GF-D8 (cell line): ENCODE measurements at regions not wholly inside any gene's neighbourhood (a gene's known extent, or its start where the extent isn't known, plus 50 kb on each side); places are given as distances from the start of the nearest gene placed in this dataset.

Experiments used
- DNase-seq: peaks from one replicate; lab custom pipeline; 2025; lab: John Stamatoyannopoulos, UW

GRCh38 chr2:2848621-2849333 is 517.7 kb upstream of the MYT1L start:
- DNase-seq, result no peak

DNA sequence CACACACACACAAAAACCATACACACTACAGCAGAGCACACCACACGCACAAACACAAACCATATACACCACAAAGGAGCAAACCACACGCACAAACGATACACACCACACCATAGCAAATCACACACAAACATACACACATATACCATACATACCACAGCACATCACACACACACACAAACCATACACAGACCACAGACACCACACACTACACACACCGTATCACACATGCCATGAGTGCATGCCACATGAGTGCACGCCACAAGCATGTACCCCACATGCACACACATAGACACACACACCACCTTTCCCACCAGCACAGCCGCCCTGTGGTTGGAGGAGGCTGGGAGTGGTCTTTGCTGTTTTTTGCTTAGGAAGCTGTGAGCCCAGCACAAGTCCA is 517.1 kb upstream of the MYT1L start:
- no peak for DNase-seq

DNA sequence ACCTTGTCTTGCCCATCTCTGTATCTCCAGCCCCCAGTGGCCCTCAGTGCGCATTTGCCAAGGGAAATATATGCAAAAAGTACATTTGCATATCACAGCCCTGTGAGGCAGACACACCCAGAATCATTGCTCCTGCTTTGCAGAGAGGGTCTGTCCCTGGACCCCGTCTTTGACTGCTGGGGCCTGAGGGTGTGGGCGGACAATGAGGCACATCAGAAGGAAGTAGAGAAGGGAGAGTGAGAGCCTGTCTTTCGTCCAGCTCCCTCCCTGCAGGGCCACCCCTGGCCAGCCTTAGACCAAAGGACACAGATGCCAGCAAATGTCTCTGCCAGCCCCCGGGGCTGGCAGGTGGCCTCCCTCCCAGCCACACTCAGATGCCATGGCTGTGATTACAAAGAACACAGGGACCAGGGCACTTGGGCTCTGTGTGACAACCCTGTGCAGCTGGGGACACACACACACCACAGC is 516.2 kb upstream of the MYT1L start:
- no peak for DNase-seq

DNA sequence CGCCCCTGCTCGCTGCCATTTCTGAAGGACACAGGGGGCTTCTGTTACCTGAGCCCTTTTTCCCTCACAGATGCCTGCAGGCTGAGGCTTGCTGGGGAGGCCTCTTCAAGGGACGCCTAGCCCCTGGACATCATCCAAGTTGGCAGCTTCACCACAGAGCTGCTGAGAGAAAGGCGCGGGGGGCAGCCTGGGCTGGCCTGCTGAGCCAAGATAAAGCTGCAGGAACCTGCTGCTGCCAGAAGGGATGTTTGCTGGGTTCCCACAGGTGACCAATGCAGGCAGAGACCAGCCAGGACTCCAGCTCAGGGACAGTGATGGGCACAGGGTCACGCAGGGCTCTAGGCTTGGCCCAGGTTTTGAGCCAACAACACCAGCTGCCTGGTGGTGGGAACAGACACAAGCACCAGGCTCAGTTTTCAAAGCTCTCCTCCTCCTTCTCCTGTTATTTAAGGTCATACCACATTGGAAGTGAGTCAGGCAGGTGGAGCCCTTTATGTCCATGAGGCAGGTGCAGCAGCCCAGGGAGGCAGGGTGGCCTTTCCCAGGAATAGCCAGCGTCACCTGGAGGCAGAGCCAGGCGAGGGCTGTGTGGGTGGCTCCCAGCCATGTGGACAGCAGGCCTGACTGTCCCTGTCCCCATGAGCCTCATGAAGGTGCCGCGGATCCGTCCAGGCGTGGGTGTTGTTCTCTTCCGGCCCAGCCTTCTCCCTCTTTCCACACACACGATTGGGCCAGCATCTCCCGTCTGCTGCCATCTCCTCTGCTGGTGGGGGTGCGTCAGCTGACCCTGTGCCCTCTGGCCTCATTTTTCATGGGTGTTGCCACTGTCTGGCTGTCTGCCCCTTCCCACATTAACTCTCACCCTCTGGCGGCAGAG is 515.5 kb upstream of the MYT1L start:
- DNase-seq, result no peak

DNA sequence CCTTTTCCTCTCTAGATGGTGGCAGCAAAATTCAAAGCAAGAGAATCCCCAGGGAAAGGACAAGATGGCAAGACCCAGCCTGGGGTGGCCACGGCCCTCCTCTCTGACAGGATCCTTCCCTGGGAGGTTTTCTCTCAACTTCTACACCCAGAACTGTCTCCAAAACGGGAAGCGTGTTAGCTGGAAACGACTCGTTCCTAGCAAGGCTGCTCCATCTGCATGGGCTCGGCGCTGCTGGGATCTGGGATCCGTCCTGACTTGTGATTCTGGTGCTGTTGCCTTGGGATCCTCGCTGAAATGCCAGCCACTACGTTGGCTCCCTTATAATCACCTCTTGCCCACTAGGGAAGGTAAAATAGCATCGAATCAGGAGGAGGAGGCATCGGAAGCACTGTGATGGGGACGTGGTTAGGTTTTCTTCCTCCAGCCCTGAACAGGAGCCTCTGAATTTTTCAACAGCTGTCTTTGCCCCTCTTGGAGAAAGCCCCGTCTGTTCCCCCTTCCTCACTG is 514.8 kb upstream of the MYT1L start:
- no peak for DNase-seq

GRCh38 chr2:2845267-2845666 is 514.2 kb upstream of the MYT1L start:
- DNase-seq, result no peak

DNA sequence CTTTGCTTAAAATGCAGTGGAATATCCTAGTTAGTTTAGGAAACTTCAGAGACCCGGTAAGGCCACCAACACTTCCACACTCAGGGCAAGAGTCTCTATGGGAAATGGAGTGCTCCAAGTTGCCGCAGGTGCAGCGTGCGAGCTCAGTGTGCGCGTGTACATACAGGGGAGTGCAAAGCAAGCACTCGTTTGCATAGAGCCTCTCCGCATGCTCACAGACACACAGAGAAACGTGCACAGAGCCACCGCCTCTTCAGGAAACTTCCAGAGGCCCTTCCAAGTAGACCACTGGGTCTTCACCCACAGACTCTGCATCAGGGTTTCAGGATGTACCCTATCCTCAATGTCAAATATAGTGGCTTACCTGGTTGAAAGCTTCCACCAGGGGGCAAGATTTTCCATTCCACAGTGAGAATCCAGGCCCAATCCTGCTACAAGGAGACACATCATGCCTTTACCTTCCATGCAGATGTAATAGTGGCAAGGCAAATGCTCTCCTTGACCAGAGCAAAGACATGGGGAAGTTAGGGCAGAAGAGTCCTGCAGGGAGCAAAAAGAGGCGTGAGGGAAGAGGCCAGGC is 513.0 kb upstream of the MYT1L start:
- no peak for DNase-seq

DNA sequence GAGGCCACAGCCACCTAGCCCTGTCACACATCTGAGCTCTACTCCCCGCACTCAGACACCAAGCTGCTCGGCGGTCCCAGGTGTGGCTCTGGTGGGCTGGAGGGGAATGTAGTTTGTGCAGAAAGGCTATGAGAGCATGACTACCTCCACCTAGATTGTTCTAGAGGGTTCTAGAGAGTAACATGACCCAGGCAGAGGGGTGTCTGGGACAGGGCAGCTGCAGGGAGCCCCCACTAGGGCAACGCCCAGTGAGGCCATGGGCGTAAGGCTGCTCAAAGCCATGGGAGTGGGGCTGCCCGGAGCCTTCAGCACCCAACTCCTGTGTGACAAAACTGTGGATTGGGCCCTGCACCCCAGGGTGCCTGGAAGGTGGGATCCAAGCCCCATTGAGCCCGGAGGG is 511.4 kb upstream of the MYT1L start:
- no peak for DNase-seq

DNA sequence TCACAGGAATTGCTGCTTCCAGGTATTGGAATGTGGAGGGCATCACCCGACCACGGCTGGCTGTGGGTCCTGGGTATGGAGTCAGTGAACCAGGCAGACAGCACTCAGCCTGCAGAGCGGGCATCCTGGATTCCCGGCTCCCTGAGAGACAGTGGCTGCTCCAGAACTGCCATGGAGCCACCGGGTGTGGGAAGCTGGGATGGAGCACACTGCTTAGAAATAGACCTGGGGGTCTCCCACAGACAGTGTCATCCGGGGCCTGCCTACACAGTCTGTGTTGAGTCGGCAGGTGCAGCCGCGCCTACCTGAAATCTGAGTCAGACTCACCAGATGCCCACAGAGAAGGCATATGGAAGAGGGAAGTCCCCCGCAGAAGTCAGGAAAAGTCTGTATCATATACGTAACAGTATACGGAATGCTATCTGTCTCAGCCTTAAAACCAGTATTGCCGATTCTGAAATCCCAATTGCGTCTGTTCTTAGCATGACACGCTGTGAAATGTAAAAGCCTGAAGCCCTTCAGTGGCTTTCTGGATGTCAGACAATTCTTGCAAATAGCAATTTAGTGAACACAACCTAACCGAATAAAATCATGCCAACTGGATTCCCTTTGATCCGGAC is 509.7 kb upstream of the MYT1L start:
- DNase-seq, result no peak

DNA sequence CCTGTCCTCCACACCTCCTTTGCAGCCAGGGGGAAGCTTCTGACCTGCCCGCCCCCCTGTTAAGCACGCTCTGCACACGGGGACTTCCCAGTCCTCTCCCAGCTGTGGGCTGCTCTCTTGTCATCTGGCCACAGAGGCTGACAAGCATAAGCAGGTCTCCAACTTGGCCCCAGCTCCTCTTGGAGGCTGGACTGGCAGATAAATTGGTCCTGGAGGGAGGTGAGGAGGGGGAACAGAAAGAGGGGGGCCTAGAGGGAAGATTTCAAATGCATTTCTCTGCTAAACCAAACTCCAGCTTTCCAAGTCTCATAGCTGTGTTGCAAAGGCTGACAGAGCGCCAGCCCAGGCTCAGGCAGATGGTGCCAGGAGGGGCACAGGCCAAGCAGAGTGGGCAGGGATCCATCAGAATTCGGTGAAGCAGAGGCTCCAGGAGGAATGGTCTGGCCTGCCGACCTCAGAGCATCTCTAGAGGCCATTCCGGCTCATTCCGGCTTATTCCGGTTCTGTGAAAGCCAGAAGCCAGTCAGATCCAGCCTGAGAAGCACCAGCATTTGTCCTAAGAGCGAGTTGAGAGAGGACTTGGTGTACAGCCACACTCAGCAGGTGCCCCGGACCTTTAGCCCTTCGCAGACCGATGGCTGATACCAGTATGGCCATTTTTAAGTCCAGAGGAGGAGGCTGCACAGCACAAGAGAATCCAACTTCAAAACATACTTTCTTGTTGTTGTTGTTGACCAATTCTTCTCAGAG is 508.9 kb upstream of the MYT1L start:
- no peak for DNase-seq

DNA sequence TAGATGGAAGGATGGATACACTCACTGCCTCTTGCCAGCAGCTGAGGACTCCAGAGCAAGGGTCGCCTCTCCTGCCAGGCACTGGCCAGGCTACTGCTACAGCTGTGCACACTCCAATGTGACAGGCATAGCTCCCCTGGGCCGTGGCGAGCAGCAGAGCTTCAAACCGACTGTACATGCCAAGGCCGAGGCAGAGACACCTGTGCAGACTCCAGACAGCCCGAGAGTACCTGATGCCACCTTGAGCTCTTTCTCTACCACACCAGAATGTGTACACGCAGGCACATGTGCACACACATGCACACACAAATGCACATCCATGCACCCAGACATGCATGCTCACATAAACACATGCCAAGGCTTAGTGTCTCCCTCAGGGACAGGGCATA is 508.3 kb upstream of the MYT1L start:
- no peak for DNase-seq

DNA sequence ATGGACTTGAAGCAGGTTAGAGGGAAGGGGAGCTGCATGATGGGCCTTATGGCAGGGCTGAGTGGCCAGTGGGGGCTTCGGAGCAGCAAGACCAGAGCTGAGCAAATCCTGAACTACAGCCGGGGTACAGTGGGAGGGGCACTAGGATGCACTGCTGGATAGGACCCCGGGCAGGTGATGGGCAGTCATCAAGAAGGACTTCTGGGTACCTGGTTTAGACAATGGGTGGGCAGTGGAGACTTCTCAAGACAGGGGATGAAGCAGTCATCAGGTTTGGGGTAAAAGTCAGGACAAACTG is 507.4 kb upstream of the MYT1L start:
- DNase-seq, result no peak

- DNase-seq, result no peak
Observed at GRCh38 chr2:2837746-2838547, 506.9 kb upstream of the MYT1L start.

- DNase-seq, result no peak
Observed at GRCh38 chr2:2836343-2837070, 505.4 kb upstream of the MYT1L start.

DNA sequence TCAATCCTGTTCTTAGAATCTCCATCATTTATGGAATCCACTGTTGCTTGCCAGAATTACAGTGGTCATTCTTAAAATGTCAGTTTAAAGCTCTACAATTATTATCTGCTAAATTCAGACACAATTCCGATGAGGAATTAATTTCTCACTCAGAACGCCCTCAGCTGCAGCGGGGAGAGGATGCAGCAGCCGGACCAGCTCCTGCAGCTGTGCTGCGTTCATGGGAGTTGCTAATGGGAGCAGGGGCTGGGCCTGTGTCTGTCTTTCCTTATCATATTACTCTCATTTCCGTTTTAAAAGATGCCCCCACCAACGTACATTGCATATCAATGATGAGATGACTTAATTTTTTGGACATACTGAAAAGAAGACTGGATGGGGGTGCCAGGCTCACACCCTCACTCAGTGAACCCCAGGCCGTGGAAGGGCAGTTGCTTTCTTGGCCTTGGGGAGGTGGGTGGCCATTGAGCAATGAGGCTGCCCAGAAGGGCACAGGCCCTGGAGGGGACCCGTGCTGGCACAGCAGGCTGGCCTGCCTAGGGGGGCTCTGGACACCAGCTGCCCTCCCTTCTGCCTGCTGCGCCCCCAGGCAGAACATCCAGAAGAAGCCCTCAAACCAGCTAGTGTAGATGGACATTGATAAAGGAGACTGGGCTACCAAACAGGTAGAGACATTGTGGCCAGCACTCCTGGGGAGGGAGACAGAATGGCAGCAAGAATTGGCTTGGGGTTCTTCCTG is 503.6 kb upstream of the MYT1L start:
- DNase-seq, result no peak

- no peak for DNase-seq
Observed at GRCh38 chr2:2834105-2834504, 503.0 kb upstream of the MYT1L start.

DNA sequence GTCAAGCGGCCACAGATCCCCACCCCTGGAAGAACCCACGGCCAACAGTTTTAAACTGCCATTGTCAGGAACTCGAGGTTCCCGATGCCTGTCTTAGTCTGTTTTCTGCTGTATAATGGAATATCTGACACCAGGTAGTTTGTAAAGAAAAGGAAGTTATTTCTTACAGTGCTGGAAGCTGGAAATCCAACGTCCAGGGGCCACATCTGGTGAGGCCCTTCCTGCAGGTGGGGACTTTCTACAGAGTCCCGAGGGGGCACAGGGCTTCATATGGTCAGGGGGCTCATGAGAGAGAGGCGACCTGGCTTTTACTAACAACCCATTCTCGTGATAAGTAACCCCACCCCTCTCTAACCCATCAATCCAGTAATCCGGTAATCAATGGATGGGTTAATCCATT is 501.6 kb upstream of the MYT1L start:
- DNase-seq, result no peak

DNA sequence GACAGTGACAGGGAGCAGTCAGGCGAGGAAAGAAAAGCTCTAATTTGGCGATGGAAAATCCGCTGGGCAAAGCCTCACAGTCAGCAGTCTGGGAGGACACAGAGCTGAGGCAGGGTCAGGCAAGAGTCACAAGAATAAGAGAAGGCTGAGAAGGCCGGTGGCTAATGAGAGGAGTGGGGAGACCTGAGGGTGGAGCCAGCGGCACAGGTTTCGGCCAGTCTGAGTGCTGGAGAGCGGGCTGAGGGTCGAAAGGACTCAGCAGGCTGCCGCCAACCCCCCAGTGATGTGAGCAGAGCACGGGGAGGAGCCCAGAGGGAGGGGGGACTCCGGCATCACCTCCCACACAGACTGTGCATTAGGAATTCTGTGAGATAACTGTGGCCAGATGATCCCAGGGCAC is 500.6 kb upstream of the MYT1L start:
- DNase-seq, result no peak

DNA sequence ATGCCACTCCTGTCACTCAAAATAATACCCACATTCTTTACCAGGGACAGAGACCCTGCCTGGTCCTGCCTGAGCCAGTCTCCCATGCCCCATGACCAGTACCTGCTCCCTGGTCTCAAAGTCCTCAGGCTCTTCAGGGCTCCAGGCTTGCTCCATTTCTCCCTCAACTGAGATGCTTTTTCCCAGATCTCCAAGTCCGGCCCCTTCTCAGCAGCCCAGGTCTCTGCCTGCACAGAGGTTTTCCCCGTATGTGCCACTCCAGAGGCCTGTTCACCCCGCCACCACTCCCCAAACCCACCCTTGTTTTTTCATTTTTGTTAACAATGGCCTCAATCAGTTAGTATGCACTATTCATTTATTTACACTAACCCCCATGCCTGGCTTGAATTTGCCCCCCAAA is 499.5 kb upstream of the MYT1L start:
- no peak for DNase-seq
